ENCODE measurements at regions not wholly inside any gene's neighbourhood (a gene's known extent, or its start where the extent isn't known, plus 50 kb on each side); places are given as distances from the start of the nearest gene placed in this dataset.
"Not testable (repeated sequence)": the region's sequence is repeated elsewhere in the genome, so short reads cannot be mapped to it uniquely, and the experiment has no call there.

- H3K9me3 ChIP-seq = no peaks in the 10 kb centered on the region
- H3K4me1 ChIP-seq = peaks cover 0 to 24% (median 11%) of the 10 kb centered on the region in 4 donors
- no peaks in the 10 kb centered on the region for H3K36me3 ChIP-seq
- TF ChIP-seq CTCF (IDR thresholded peaks at IDR 0.05) = no peak
- intact Hi-C loops (cut with DNase I; ENCODE audit: low total_unique reads) = no loop called here
- peak overlapping the region; percentile 71 to 74 for H3K27ac ChIP-seq
- H3K27me3 ChIP-seq = no peaks in the 10 kb centered on the region
- DNase-seq = no peak
- no peak overlapping the region for H3K4me3 ChIP-seq
Measured at GRCh38 chr11:130562549-130562948, 114.1 kb downstream of the ADAMTS15 start.

- DNase-seq; H3K27me3 ChIP-seq; intact Hi-C loops (cut with DNase I; ENCODE audit: low total_unique reads); H3K4me3 ChIP-seq; H3K27ac ChIP-seq; H3K36me3 ChIP-seq; H3K9me3 ChIP-seq: not testable (repeated sequence)
- peaks cover 0 to 15% (median 11%) of the 10 kb centered on the region in 4 donors for H3K4me1 ChIP-seq
Measured at GRCh38 chr11:130566360-130566759, 117.9 kb downstream of the ADAMTS15 start.

GRCh38 chr11:130571519-130571918 is 123.1 kb downstream of the ADAMTS15 start:
- intact Hi-C loops (cut with DNase I; ENCODE audit: low total_unique reads) = no loop called here
- Histone ChIP-seq H3K27me3 (no peaks in the 10 kb centered on the region), H3K27ac (peak overlapping the region in 1 of 2 donors; percentile 49), H3K4me1 (peaks cover 0 to 6% (median 0%) of the 10 kb centered on the region in 4 donors), H3K36me3 (no peaks in the 10 kb centered on the region), H3K4me3 (no peak overlapping the region), H3K9me3 (no peaks in the 10 kb centered on the region)
- no peak for TF ChIP-seq CTCF (IDR thresholded peaks at IDR 0.05)
- no peak for DNase-seq

GRCh38 chr11:130571947-130572584 is 123.6 kb downstream of the ADAMTS15 start:
- Histone ChIP-seq H3K36me3 (no peaks in the 10 kb centered on the region), H3K27ac (peak overlapping the region in 1 of 2 donors; percentile 49), H3K4me3 (no peak overlapping the region), H3K27me3 (no peaks in the 10 kb centered on the region), H3K9me3 (no peaks in the 10 kb centered on the region), H3K4me1 (peaks cover 0 to 6% (median 0%) of the 10 kb centered on the region in 4 donors)
- TF ChIP-seq CTCF (IDR thresholded peaks at IDR 0.05) = no peak
- no peak for DNase-seq
- intact Hi-C loops (cut with DNase I; ENCODE audit: low total_unique reads) = no loop called here

GRCh38 chr11:130573767-130574166 is 125.3 kb downstream of the ADAMTS15 start:
- TF ChIP-seq CTCF (IDR thresholded peaks at IDR 0.05) = no peak
- Histone ChIP-seq H3K4me1 (peaks cover 0 to 6% (median 0%) of the 10 kb centered on the region in 4 donors), H3K27me3 (no peaks in the 10 kb centered on the region), H3K36me3 (no peaks in the 10 kb centered on the region), H3K27ac (no peak overlapping the region), H3K9me3 (no peaks in the 10 kb centered on the region), H3K4me3 (no peak overlapping the region)
- no peak for DNase-seq
- intact Hi-C loops (cut with DNase I; ENCODE audit: low total_unique reads) = no loop called here

- Histone ChIP-seq H3K36me3 (no peaks in the 10 kb centered on the region), H3K4me3 (no peak overlapping the region), H3K27me3 (no peaks in the 10 kb centered on the region), H3K27ac (no peak overlapping the region), H3K9me3 (no peaks in the 10 kb centered on the region), H3K4me1 (peaks cover 0 to 6% (median 0%) of the 10 kb centered on the region in 4 donors)
- DNase-seq = no peak
- TF ChIP-seq CTCF (IDR thresholded peaks at IDR 0.05) = no peak
- intact Hi-C loops (cut with DNase I; ENCODE audit: low total_unique reads) = no loop called here
Measured at GRCh38 chr11:130574740-130575139, 126.3 kb downstream of the ADAMTS15 start.
